ENCODE measurements at regions not wholly inside any gene's neighbourhood (a gene's known extent, or its start where the extent isn't known, plus 50 kb on each side); places are given as distances from the start of the nearest gene placed in this dataset.

DNA sequence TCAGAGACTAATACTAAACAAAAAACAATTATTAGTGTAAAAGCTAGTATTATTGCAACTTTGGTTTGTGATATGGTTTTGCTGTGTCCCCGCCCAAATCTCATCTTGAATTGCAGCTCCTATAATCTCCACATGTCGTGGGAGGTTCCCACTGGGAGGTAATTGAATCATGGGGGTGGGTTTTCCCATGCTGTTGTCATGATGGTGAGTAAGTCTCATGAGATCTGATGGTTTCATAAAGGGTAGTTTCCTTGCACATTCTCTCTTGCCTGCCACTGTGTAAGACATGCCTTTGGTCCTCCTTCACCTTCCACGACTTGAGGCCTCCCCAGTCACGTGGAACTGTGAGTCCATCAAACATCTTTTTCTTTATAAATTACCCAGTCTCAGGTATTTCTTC lies 325.9 kb upstream of the DAB2 start:
- TF ChIP-seq, protein P1, sequence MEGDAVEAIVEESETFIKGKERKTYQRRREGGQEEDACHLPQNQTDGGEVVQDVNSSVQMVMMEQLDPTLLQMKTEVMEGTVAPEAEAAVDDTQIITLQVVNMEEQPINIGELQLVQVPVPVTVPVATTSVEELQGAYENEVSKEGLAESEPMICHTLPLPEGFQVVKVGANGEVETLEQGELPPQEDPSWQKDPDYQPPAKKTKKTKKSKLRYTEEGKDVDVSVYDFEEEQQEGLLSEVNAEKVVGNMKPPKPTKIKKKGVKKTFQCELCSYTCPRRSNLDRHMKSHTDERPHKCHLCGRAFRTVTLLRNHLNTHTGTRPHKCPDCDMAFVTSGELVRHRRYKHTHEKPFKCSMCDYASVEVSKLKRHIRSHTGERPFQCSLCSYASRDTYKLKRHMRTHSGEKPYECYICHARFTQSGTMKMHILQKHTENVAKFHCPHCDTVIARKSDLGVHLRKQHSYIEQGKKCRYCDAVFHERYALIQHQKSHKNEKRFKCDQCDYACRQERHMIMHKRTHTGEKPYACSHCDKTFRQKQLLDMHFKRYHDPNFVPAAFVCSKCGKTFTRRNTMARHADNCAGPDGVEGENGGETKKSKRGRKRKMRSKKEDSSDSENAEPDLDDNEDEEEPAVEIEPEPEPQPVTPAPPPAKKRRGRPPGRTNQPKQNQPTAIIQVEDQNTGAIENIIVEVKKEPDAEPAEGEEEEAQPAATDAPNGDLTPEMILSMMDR (IDR thresholded peaks at IDR 0.05): no peak
- no peak for DNase-seq (ENCODE audit: low spot score in 2 of 2)
- H3K4me3 ChIP-seq (ENCODE audit: low read depth, poor library complexity, severe bottlenecking): no peak overlapping the region
- WGBS, 2 donors: 90 to 91% methylated on average over 4 of the region's 4 CpGs
- intact Hi-C loops (cut with DNase I; ENCODE audit: low total_unique reads): no loop called here

DNA sequence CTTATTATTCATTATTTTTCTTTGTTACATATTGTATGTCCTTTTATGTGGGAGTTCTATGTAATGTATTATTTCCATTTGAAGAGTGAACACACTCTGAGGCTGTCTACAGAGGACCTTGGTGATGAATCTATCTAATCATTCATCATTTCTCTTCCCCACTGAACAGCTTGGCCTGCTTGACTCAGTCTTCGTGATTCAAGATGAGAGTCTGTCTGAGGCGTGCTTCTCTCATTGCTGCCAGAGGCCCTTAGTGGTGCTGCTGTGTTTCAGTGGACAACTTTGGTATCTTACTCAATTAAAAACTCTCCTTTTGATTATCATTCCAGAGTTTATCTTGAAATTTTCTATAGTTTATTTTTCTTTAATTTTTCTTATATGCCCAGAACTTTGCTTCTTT lies 318.1 kb upstream of the DAB2 start:
- DNase-seq (ENCODE audit: low spot score in 2 of 2): no peak
- intact Hi-C loops (cut with DNase I; ENCODE audit: low total_unique reads): no loop called here
- no peak overlapping the region for H3K4me3 ChIP-seq (ENCODE audit: low read depth, poor library complexity, severe bottlenecking)
- WGBS, 2 donors: 86 to 90% methylated on average over 2 of the region's 2 CpGs
- no peak for TF ChIP-seq POLR2A (IDR thresholded peaks at IDR 0.05)
- TF ChIP-seq, protein P1 (IDR thresholded peaks at IDR 0.05): no peak

DNA sequence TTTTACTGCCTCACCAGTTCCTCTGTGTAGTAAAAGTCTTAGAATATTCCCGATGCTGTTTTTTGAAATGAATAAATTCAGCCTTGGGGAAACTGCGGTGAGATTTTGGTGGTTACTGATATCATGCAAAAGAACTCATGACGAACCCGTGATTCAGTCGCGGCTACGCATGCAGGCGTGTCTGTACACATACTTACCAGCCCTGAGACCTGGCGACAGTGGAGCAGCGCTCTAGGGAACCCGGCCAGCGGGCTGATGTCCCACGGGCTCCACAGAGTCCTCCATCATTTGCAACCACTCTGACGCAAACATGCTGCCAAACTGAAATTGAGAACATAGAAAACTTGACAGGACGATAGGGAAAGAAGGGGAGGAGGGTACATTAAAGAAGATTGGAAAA lies 315.6 kb upstream of the DAB2 start:
- TF ChIP-seq POLR2A (IDR thresholded peaks at IDR 0.05): no peak
- TF ChIP-seq, protein P1 (IDR thresholded peaks at IDR 0.05): no peak
- intact Hi-C loops (cut with DNase I; ENCODE audit: low total_unique reads): no loop called here
- 94 to 95% methylated on average over 15 of the region's 15 CpGs for WGBS, 2 donors
- no peak for DNase-seq (ENCODE audit: low spot score in 2 of 2)
- no peak overlapping the region for H3K4me3 ChIP-seq (ENCODE audit: low read depth, poor library complexity, severe bottlenecking)

DNA sequence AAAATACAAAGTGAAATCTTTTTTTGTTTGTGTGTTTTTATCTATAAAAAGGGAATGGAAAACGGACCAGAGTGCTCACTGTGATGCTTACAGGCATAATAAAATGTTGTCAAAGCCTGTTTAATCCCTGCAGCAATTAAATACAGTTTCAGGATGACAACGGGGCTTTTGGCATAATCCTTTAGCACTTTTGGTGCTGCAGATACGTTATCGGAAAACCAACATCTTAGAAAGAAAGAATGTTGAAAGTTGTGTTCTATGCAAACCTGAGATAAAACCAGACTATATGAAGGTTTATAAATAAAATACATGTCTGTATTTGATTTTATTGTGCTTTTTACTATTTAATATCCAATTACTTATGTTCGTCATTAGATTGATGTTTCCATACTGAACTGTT lies 307.4 kb upstream of the DAB2 start:
- 63 to 71% methylated on average over 5 of the region's 5 CpGs for WGBS, 2 donors
- DNase-seq (ENCODE audit: low spot score in 2 of 2): no peak
- TF ChIP-seq, protein P1 (IDR thresholded peaks at IDR 0.05): no peak
- TF ChIP-seq POLR2A (IDR thresholded peaks at IDR 0.05): no peak
- H3K4me3 ChIP-seq (ENCODE audit: low read depth, poor library complexity, severe bottlenecking): no peak overlapping the region
- intact Hi-C loops (cut with DNase I; ENCODE audit: low total_unique reads): no loop called here

DNA sequence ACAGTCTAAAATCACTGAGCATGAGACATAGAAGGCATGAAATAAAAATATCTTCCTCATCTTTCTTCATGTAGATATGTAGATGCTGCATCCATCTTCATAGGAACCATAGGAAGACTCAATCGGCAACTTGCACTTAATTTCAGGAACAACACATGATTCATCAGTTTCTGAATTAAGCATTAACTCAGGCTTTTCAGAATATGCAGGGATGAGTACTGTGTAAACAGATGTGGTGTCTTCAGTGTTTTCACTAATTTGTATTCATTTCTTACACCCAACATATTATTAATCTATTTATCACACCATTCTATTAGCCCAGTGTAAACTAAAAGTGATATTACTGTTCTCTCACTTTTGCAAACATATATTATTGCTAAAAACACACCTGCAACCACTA lies 305.9 kb upstream of the DAB2 start:
- 91 to 100% methylated on average over 1 of the region's 1 CpG for WGBS, 2 donors
- TF ChIP-seq POLR2A (IDR thresholded peaks at IDR 0.05): no peak
- TF ChIP-seq, protein P1 (IDR thresholded peaks at IDR 0.05): no peak

DNA sequence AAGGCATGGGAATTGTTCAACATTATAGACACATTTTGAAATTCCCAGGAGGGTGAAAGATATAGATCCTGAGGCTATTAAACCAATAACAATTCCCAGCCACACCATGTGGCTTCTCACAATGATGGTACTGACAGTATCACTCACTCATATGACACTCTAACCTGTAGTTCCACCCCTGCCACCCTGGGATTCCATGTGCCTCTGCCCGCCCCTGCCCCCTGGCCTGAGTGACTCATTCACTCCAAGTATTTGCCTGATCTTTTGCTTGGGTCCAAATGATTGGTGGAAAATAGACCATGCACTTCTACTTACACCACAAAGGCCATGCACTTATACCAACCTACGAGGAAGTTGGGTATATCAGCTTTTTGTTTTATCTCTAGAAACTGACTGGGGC lies 305.2 kb upstream of the DAB2 start:
- no peak for DNase-seq (ENCODE audit: low spot score in 2 of 2)
- WGBS, 2 donors: 79 to 89% methylated on average over 2 of the region's 2 CpGs
- H3K4me3 ChIP-seq (ENCODE audit: low read depth, poor library complexity, severe bottlenecking): no peak overlapping the region
- intact Hi-C loops (cut with DNase I; ENCODE audit: low total_unique reads): no loop called here
- TF ChIP-seq POLR2A (IDR thresholded peaks at IDR 0.05): no peak
- TF ChIP-seq, protein P1 (IDR thresholded peaks at IDR 0.05): no peak

More for the DNA sequence above, 305.9 kb upstream of the DAB2 start:
- intact Hi-C loops (cut with DNase I; ENCODE audit: low total_unique reads): no loop called here
- no peak overlapping the region for H3K4me3 ChIP-seq (ENCODE audit: low read depth, poor library complexity, severe bottlenecking)
- DNase-seq (ENCODE audit: low spot score in 2 of 2): no peak
